ENCODE measurements at regions not wholly inside any gene's neighbourhood (a gene's known extent, or its start where the extent isn't known, plus 50 kb on each side); places are given as distances from the start of the nearest gene placed in this dataset.
"Not testable (repeated sequence)": the region's sequence is repeated elsewhere in the genome, so short reads cannot be mapped to it uniquely, and the experiment has no call there.

DNA sequence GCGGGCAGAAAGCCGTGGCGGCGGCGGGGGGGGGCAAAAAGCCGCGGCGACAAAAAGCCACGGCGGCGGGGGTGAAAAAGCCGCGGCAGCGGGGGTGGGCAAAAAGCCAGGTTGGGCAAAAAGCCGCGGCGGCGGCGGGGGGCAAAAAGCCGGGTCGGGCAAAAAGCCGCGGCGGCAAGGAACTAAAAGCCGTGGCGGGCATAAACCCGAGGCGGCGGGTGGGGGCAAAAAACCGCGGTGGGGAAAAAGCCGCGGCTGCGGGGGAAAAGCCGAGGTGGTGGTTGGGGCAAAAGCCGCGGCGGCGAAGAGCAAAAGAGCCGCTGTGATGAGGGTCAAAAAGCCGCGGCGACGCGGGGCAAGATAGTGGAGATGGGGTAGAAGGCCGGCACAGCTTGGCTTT is 1834.2 kb downstream of the FOXD4L5 start:
- not testable (repeated sequence) for DNase-seq

DNA sequence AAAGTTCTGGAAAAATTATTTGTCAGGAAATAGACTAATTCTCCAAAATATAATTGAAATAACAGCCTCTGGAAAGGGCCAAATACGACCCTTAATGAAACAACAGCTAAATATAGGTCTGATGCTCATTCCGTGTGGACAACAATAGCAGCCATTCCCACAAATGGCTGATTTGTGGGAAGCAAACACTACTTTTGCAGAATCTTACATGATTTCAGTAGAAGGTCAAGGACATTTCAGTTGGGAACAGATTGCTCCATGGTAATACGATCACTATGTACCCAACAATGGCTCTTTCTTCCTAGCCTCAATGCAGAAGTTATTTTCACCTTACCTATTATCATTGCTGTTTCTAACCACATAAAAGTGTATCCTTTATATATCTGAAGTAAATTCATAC is 1859.9 kb downstream of the FOXD4L5 start:
- DNase-seq: not testable (repeated sequence)

GRCh38 chr9:63390897-63391296 is 1894.1 kb downstream of the FOXD4L5 start:
- not testable (repeated sequence) for DNase-seq

DNA sequence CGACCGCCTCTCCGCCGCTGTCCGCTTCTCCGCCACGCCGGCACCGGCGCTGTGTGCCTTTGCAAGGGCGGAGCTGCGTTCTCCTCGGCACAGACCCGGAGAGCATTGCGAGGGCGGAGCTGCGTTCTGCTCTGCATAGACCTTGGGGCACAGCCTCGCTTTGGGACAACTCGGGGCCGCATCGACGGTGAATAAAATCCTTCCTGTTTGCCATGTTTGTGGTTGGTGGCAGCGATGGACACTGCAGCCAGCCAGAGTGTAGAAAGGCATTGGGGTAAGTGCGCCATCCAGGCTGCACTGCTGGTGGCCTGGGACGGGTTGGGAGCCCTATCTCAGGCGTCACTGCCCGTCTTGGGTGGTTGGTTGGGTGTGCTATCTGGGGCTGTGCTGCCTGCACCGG is 1899.5 kb downstream of the FOXD4L5 start:
- not testable (repeated sequence) for DNase-seq

GRCh38 chr9:63379864-63380263 is 1905.1 kb downstream of the FOXD4L5 start:
- DNase-seq: not testable (repeated sequence)

DNA sequence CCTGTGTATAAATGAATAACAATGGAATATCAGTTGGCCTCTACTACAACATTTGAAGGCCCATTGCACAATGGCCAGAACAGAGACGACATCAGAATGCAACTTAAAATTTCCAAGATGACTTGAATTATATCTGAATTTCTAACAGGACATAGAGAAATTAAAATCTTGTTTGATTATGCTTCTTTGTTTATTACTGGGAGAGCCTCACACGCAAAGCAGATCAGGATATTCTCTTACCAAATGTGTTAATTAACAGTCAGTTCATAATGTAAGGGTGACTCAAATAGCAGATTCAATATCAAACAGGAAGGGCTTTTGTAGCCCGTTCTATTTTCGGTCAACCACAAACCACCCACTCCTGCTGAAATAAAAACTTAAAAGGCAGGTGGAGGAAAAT is 1930.8 kb downstream of the FOXD4L5 start:
- DNase-seq: not testable (repeated sequence)

DNA sequence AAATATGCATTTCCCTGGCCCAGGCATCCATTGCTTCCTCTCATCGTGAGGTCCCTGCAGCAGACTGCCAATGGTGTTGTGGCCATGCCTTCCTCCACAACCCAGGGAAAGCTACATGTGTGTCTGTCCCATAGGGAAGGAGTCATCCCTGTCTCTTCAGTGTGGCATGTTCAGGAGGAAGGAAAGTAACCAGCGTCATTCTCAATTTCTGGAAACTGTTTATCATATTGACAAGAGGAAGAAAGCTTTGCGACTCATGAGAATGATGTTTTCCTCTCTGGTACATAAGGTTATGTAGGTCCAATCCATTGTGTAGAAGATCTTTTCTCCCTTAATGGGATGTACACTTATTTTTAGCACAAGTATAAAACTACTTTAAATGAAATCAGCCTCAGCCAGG is 1937.7 kb downstream of the FOXD4L5 start:
- DNase-seq: not testable (repeated sequence)

DNA sequence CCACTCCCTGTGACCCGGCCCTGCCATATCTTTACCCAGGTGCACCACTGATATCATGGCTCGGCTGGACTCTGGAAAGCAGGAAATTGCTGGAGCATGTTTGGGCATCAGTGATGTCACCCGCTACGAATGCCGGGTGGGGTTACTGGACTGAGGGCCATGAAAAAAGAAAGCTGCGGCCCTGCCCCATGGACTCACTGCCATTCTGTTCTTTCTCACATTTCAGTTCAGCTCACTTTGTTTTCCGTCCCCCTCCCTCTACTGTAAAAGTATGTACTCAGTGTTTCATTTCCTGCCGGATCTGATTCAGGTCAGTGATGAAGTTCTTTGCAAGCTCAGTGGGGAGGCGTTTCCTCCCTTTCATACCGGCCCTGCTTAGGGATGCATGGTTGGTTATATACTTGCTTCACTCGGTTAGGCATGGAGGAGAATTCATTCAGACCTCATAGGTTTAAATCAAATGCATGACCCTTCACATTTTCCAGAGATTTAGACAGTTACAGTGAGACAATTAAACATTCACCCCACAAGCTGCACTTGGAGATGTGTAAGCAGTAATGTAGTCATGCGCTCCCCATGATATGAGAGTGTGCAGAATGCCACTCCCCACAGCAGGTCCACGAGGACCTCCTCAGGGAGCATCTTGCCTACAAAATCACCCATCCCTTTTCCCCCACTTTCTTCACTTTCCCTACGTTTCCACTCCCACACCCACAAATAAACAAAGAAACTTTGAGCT is 1938.5 kb downstream of the FOXD4L5 start:
- DNase-seq: peak in 1 of 2 donors; percentile 5

DNA sequence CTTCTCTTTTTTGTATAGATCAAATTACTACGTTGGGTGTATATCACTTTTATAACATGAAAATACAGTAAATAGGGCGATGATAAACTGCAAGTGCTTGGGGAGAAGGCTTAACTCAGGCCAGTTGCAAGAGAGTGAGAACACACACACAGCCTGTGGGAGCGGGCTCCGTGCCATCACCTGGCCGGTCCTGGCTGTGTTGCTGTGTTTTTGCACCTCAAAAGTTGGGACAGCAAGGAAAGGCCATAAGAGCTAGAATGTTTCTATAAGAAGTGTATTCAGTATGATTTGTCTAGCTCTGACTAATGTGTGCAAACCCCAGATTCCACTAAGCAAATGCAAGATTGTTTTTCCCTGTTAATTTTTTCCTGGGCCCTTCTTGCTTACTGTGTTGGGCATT is 1940.6 kb downstream of the FOXD4L5 start:
- not testable (repeated sequence) for DNase-seq

DNA sequence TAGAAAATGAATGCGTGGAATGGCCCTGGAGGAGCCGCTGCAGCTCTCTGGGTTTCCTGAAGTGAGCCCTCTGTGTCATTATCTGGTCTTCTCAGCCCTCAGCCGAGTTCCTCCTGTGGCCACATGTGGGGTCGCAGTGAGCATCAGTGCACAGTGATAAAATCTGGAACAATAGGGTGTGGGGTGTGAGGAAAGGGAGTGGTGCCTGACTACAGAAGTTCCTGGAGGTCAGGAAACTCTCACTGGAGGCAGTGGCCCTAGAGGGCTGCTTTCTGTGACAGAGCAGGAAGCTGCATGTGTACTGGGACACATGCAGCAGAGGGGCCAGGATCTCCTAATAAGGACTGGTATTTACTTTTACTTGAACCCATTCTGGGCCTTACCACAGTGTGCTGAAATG is 1942.5 kb downstream of the FOXD4L5 start:
- not testable (repeated sequence) for DNase-seq

GRCh38 chr9:63337899-63338604 is 1947.0 kb downstream of the FOXD4L5 start:
- DNase-seq: not testable (repeated sequence)

GRCh38 chr9:63335286-63335685 is 1949.7 kb downstream of the FOXD4L5 start:
- DNase-seq: not testable (repeated sequence)

- not testable (repeated sequence) for DNase-seq
Observed at GRCh38 chr9:63334187-63334586, 1950.8 kb downstream of the FOXD4L5 start.

DNA sequence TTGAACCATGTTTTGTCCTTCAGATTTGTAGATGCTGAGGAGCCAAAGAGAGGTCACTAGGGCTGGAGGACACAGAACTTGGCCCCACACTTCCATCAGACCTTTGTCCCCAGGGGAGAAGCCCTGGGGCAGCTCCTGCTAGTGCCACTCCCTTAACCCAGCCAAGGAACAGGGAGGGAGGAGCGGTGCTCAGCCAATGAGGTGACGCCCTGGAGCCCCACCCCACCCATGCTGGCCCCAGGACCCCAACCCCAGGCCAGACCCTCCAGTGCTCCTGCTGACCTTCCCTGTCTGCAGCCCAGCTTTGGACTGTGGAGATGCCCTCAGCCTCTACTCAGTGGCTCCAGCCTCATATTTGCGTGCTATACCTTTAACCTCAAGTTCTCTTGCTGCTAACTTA is 1951.9 kb downstream of the FOXD4L5 start:
- not testable (repeated sequence) for DNase-seq

GRCh38 chr9:63328313-63328712 is 1956.7 kb downstream of the FOXD4L5 start:
- DNase-seq: not testable (repeated sequence)

- not testable (repeated sequence) for DNase-seq
Observed at GRCh38 chr9:63327211-63327610, 1957.8 kb downstream of the FOXD4L5 start.

- DNase-seq: not testable (repeated sequence)
Observed at GRCh38 chr9:63326665-63327064, 1958.3 kb downstream of the FOXD4L5 start.

DNA sequence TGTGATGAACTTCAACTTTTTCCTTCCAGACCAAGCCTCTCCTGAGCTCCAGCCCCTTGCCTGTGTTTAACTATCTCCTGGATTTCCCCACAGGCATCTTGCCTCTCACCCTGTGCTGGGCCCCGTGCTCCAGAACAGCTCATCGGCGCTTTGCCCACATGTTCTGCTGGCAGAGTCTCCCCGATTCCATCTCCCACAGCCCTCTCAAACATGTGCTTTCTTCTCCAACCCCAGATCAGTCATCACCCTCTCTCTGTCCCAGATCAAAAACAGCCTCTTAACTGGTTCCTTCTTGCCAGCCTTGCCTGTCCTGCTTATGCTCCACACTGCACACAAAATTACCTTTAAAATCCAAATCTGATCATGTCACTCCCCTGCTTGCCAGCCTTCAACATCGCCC is 1959.3 kb downstream of the FOXD4L5 start:
- DNase-seq: not testable (repeated sequence)

DNA sequence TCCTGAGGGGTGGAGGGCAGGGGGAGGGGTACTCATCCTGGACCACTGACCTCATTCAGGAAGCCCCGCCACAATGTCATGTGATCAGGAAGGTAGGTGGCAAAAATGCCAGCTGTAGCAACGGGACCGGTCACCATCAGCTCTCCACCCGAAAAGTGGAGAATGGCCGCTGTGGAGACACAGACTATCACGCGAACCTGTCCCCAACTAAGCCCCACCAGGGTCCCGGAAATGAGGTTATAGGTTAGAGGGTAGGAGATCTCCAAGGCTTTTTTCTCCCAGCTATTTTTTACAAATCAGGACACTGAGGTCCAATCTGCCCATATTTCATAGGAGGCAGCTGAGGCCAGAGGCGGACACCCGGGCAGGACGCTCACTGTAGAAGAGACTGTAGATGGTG is 1966.9 kb downstream of the FOXD4L5 start:
- not testable (repeated sequence) for DNase-seq

DNA sequence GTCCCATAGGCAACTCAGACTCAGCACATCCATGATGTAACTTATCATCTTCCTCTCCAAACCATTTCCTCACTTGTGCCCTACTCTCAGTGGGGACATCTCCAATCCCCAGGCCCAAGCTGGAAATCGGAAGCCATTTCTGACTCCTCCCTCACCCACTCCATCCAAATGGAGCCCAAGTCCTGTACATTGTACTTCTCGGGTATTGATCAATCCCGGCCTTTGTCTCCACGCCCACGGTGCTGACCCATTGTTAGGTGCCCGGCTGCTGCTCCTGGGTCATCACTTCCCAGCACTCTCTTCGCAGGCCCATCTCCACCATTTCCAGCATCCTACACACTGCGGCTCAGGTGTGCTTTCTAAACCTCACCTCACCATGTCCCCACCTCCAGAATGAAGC is 1969.6 kb downstream of the FOXD4L5 start:
- not testable (repeated sequence) for DNase-seq

GRCh38 chr9:63296848-63297247 is 1988.2 kb downstream of the FOXD4L5 start:
- not testable (repeated sequence) for DNase-seq

DNA sequence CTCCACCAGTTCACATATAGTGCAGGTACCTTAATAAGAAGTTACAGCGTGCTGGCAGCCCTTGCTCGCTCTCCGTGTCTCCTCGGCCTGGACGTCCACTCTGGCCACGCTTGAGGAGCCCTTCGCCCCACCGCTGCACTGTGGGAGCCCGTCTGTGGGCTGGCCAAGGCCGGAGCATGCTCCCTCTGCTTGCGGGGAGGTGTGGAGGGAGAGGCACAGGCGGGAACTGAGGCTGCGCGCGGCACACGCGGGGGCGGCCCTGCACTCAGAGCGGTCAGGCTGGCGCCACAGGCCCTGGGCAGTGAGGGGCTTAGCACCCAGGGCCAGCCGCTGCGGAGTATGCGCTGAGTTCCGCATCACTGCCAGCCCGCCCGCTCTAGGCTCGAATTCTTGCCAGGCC is 1988.6 kb downstream of the FOXD4L5 start:
- not testable (repeated sequence) for DNase-seq

DNA sequence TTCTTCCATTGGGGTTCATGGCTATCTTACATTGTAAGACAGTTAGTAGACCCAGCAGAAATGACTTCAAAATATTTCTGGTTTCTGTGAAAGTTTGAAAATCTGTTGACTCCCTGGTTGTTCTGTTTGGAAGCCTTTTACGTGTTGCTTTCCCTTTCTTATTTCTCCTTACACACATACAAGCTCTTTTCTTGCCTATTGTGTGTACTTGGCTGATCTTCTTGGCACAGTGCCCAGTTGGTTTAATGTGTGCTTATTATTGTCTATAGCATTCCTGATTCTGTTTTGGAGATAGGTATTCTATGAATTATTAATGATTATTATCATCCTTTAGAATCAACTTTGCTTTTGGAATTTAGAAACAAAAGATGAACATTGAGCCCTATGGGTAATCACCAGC is 1995.0 kb downstream of the FOXD4L5 start:
- peak in 1 of 2 donors; percentile 0 for DNase-seq
